Activated naive CD4-positive, alpha-beta T cell treated with anti-CD3 and anti-CD28 coated beads, Interleukin-2, amount 10 ng/mL, durations not matched to agents 7 days and 5 days (primary cell): ENCODE measurements at regions not wholly inside any gene's neighbourhood (a gene's known extent, or its start where the extent isn't known, plus 50 kb on each side); places are given as distances from the start of the nearest gene placed in this dataset.

ENCODE experiments used
- CTCF ChIA-PET: fragments of 350-600 bp; sonication (Branson Sonifier 250); formaldehyde crosslinking; loops from one replicate; lab custom pipeline; 2021; ENCODE audit warnings: antibody characterized with exemption; lab: Charles Lee
- DNase-seq: peaks from one replicate; pipeline ENCODE4 v3.0.0-alpha.2; 2020
- H3K27ac Mint-ChIP-seq: one replicate; pipeline ENCODE4 v1.8.0; 2021; ENCODE audit warnings: mild to moderate bottlenecking, moderate library complexity, mixed read lengths
- H3K27me3 Mint-ChIP-seq: one replicate; pipeline ENCODE4 v1.8.0; 2021; ENCODE audit warnings: mild to moderate bottlenecking, mixed read lengths
- H3K36me3 Mint-ChIP-seq: one replicate; pipeline ENCODE4 v1.8.0; 2021; ENCODE audit warnings: mixed read lengths
- H3K4me1 Mint-ChIP-seq: one replicate; pipeline ENCODE4 v1.8.0; 2021; ENCODE audit warnings: mixed read lengths
- H3K4me3 Mint-ChIP-seq: one replicate; pipeline ENCODE4 v1.8.0; 2021; ENCODE audit warnings: mild to moderate bottlenecking, moderate library complexity, mixed read lengths
- H3K9me3 Mint-ChIP-seq: one replicate; pipeline ENCODE4 v1.8.0; 2021; ENCODE audit warnings: mixed read lengths

- no peaks in the 10 kb centered on the region for H3K9me3 Mint-ChIP-seq
- H3K4me3 Mint-ChIP-seq = no peak overlapping the region
- CTCF ChIA-PET = no interaction called here
- no peaks in the 10 kb centered on the region for H3K4me1 Mint-ChIP-seq
- no peak overlapping the region for H3K27ac Mint-ChIP-seq
- DNase-seq = no peak
- no peaks in the 10 kb centered on the region for H3K27me3 Mint-ChIP-seq
- no peaks in the 10 kb centered on the region for H3K36me3 Mint-ChIP-seq
Observed at GRCh38 chr9:73577848-73578247, 426.2 kb downstream of the ANXA1 start.

DNA sequence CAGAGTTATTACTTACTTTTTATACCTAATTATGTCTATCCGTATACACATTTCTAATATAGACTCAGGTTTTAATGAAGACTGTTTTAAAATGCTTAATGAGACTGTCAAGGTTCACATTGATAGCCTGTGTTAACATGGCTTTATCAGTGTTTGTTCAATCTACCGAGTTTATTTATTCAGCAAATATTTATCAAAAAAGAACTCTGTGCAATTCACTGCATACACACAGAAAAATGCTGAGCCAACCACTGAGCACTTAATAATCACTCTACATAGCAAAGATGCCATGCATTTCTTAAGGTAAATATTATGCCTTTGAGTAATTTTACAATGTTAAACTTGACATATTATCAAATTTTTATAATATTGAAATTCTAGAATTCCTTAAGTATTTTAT, 428.2 kb downstream of the ANXA1 start:
- Mint-ChIP-seq H3K27ac (no peak overlapping the region), H3K27me3 (no peaks in the 10 kb centered on the region), H3K9me3 (no peaks in the 10 kb centered on the region), H3K4me3 (no peak overlapping the region), H3K4me1 (no peaks in the 10 kb centered on the region), H3K36me3 (no peaks in the 10 kb centered on the region)
- CTCF ChIA-PET = no interaction called here
- DNase-seq = no peak

- Mint-ChIP-seq H3K27ac (no peak overlapping the region), H3K36me3 (no peaks in the 10 kb centered on the region), H3K27me3 (no peaks in the 10 kb centered on the region), H3K4me3 (no peak overlapping the region), H3K9me3 (peaks cover 1% of the 10 kb centered on the region), H3K4me1 (no peaks in the 10 kb centered on the region)
- no peak for DNase-seq
- CTCF ChIA-PET = no interaction called here
Observed at GRCh38 chr9:73583576-73583975, 431.9 kb downstream of the ANXA1 start.

GRCh38 chr9:73595036-73595545, 443.4 kb downstream of the ANXA1 start:
- no peak for DNase-seq
- no peaks in the 10 kb centered on the region for H3K9me3 Mint-ChIP-seq
- no peak overlapping the region for H3K4me3 Mint-ChIP-seq
- H3K4me1 Mint-ChIP-seq = no peaks in the 10 kb centered on the region
- H3K27ac Mint-ChIP-seq = no peak overlapping the region
- no peaks in the 10 kb centered on the region for H3K27me3 Mint-ChIP-seq
- H3K36me3 Mint-ChIP-seq = no peaks in the 10 kb centered on the region
- CTCF ChIA-PET = no interaction called here

GRCh38 chr9:73596321-73596720, 444.7 kb downstream of the ANXA1 start:
- DNase-seq = no peak
- Mint-ChIP-seq H3K4me3 (no peak overlapping the region), H3K27ac (no peak overlapping the region), H3K36me3 (no peaks in the 10 kb centered on the region), H3K4me1 (no peaks in the 10 kb centered on the region), H3K9me3 (peaks cover 1% of the 10 kb centered on the region), H3K27me3 (no peaks in the 10 kb centered on the region)
- CTCF ChIA-PET = no interaction called here

DNA sequence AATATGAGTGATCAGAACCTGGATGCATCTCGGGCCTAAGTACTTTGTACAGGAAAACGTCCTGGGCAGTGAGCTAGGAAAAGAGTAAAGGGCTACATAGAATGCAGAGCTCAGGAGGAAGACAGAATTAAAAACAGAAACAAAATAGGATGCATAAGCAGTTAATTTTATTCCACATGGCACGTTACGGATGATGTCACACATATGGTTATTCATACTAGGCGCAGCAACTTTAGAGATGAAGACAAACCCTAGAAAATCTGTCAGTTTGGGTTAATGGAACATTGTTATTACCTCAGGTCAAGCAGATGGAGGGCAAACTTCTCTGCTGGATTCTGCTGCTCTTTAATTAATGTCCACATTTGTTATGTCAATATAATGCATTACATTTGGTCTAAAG, 445.4 kb downstream of the ANXA1 start:
- no peak for DNase-seq

DNA sequence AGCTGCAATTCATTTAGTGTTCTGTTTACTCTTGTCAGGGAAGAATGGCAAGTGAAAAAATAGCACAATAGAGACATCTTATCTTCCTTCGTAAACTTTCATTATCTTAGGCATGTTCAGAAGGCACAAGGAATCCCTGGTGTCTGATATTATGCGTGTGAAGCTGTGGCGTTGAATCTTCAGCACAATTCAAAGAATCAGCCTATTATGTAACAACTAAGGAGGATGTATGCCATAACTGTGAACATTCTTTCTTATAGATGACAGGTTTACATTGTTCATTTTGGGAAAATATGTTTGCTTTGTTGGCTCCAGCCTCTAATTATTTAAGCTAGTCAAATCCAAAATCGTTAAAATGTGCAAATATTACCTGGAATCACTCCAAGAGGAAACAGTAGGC, 446.1 kb downstream of the ANXA1 start:
- no peak overlapping the region for H3K4me3 Mint-ChIP-seq
- H3K9me3 Mint-ChIP-seq = peaks cover 1% of the 10 kb centered on the region
- H3K36me3 Mint-ChIP-seq = no peaks in the 10 kb centered on the region
- no peaks in the 10 kb centered on the region for H3K4me1 Mint-ChIP-seq
- CTCF ChIA-PET = no interaction called here
- no peaks in the 10 kb centered on the region for H3K27me3 Mint-ChIP-seq
- no peak overlapping the region for H3K27ac Mint-ChIP-seq
- DNase-seq = no peak

More for the DNA sequence above, 445.4 kb downstream of the ANXA1 start:
- Mint-ChIP-seq H3K27ac (no peak overlapping the region), H3K4me1 (no peaks in the 10 kb centered on the region), H3K4me3 (no peak overlapping the region), H3K9me3 (peaks cover 1% of the 10 kb centered on the region), H3K36me3 (no peaks in the 10 kb centered on the region), H3K27me3 (no peaks in the 10 kb centered on the region)
- CTCF ChIA-PET = no interaction called here

DNA sequence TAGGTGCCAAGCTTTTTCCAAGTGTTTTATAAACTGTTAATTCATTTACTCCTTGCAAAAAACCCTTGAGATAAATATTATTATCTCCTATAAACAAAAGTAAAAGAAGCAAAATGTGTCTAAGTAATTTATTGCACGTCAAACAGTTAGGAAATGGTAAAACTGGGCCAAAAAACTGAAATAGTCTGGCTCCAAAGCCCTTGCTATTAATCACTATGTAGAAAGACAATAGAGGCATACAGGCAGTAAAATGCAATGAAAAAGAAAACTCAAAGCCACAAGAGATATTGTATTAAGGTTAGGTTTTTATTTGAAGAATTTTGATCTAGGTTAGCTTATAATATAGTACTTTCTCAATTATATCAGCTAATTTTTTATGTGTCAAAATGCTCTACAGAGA, 457.7 kb downstream of the ANXA1 start:
- DNase-seq = no peak
- Mint-ChIP-seq H3K9me3 (no peaks in the 10 kb centered on the region), H3K4me3 (no peak overlapping the region), H3K27me3 (no peaks in the 10 kb centered on the region), H3K4me1 (no peaks in the 10 kb centered on the region), H3K27ac (no peak overlapping the region), H3K36me3 (no peaks in the 10 kb centered on the region)
- CTCF ChIA-PET = no interaction called here

GRCh38 chr9:73611032-73611431, 459.4 kb downstream of the ANXA1 start:
- Mint-ChIP-seq H3K9me3 (no peaks in the 10 kb centered on the region), H3K27me3 (no peaks in the 10 kb centered on the region), H3K36me3 (no peaks in the 10 kb centered on the region), H3K4me1 (no peaks in the 10 kb centered on the region), H3K27ac (no peak overlapping the region), H3K4me3 (no peak overlapping the region)
- DNase-seq = no peak
- CTCF ChIA-PET = no interaction called here

GRCh38 chr9:73613092-73613701, 461.5 kb downstream of the ANXA1 start:
- Mint-ChIP-seq H3K36me3 (no peaks in the 10 kb centered on the region), H3K27ac (no peak overlapping the region), H3K4me1 (no peaks in the 10 kb centered on the region), H3K4me3 (no peak overlapping the region), H3K9me3 (no peaks in the 10 kb centered on the region), H3K27me3 (no peaks in the 10 kb centered on the region)
- CTCF ChIA-PET = no interaction called here
- DNase-seq = no peak

- H3K4me1 Mint-ChIP-seq = no peaks in the 10 kb centered on the region
- H3K27ac Mint-ChIP-seq = no peak overlapping the region
- CTCF ChIA-PET = no interaction called here
- DNase-seq = no peak
- H3K27me3 Mint-ChIP-seq = no peaks in the 10 kb centered on the region
- H3K9me3 Mint-ChIP-seq = peaks cover 2% of the 10 kb centered on the region
- H3K36me3 Mint-ChIP-seq = no peaks in the 10 kb centered on the region
- no peak overlapping the region for H3K4me3 Mint-ChIP-seq
Observed at GRCh38 chr9:73615557-73615956, 463.9 kb downstream of the ANXA1 start.

GRCh38 chr9:73617586-73617985, 465.9 kb downstream of the ANXA1 start:
- H3K27me3 Mint-ChIP-seq = no peaks in the 10 kb centered on the region
- H3K27ac Mint-ChIP-seq = no peak overlapping the region
- CTCF ChIA-PET = no interaction called here
- no peak for DNase-seq
- H3K4me3 Mint-ChIP-seq = no peak overlapping the region
- peaks cover 2% of the 10 kb centered on the region for H3K9me3 Mint-ChIP-seq
- no peaks in the 10 kb centered on the region for H3K36me3 Mint-ChIP-seq
- no peaks in the 10 kb centered on the region for H3K4me1 Mint-ChIP-seq

DNA sequence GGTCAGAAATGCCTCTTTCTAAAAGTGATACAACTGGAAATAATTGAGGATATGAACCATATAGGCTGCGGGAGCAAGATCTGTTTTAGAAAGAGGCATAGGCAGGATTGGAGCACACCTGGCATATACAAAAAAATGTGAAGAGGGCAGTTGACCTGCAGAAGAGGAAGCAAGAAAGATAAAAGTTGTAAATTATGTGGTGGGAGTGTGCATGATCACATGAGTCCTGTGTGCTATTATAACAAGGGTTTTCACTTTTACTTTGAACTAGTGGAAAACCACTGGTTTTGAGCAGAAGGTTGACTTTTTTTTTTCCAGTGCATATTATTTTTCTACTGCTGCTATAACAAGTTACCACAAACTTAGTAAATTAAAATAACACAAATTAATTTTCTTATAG, 489.3 kb downstream of the ANXA1 start:
- no peak overlapping the region for H3K27ac Mint-ChIP-seq
- CTCF ChIA-PET = no interaction called here
- no peaks in the 10 kb centered on the region for H3K4me1 Mint-ChIP-seq

DNA sequence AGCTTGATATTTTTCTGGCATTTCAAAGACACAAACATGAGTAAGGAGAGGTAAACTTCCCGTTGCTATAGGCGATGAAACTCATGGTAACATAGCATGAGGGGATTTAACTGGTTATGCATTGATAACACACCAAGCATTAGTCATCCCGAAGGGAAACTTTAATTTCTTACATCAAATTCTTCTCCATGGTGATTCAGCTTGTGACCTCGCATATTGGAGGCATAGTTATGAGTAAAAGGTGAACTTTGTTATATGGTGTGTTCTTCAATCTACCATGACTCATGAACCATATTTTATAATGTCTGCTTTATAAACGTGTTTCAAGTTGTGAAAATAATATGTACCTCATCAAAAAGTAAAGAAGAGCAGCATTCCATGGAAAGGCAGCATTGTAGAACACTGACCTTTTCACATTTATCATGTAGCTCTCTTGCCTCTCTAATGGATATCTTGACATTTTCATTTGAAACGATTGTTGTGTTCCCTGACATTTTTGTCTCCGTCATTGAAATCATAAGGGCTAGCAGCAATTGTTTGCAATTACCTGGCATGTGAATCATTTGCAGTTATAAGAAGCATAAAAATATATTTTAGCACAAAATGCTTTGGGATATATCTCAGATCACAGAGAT, 491.8 kb downstream of the ANXA1 start:
- Mint-ChIP-seq H3K9me3 (peaks cover 4% of the 10 kb centered on the region), H3K4me1 (no peaks in the 10 kb centered on the region), H3K4me3 (no peak overlapping the region), H3K27me3 (no peaks in the 10 kb centered on the region), H3K27ac (no peak overlapping the region), H3K36me3 (no peaks in the 10 kb centered on the region)
- CTCF ChIA-PET = no interaction called here
- no peak for DNase-seq

More for the DNA sequence above, 489.3 kb downstream of the ANXA1 start:
- no peaks in the 10 kb centered on the region for H3K36me3 Mint-ChIP-seq
- H3K27me3 Mint-ChIP-seq = no peaks in the 10 kb centered on the region
- no peak overlapping the region for H3K4me3 Mint-ChIP-seq
- DNase-seq = no peak
- H3K9me3 Mint-ChIP-seq = no peaks in the 10 kb centered on the region

- H3K9me3 Mint-ChIP-seq = peaks cover 8% of the 10 kb centered on the region
- H3K27me3 Mint-ChIP-seq = no peaks in the 10 kb centered on the region
- CTCF ChIA-PET = no interaction called here
- no peak for DNase-seq
- no peak overlapping the region for H3K4me3 Mint-ChIP-seq
- H3K36me3 Mint-ChIP-seq = no peaks in the 10 kb centered on the region
- no peak overlapping the region for H3K27ac Mint-ChIP-seq
- no peaks in the 10 kb centered on the region for H3K4me1 Mint-ChIP-seq
Observed at GRCh38 chr9:73647560-73647959, 495.9 kb downstream of the ANXA1 start.
